HCT116 (cell line): ENCODE measurements at regions not wholly inside any gene's neighbourhood (a gene's known extent, or its start where the extent isn't known, plus 50 kb on each side); places are given as distances from the start of the nearest gene placed in this dataset.
A peak's percentile ranks its signal among the peaks of the same experiment; 100 is the strongest.
"Not testable (repeated sequence)": the region's sequence is repeated elsewhere in the genome, so short reads cannot be mapped to it uniquely, and the experiment has no call there.

ENCODE experiments used
- ATAC-seq: fragments of 200-7000 bp; cut with Tn5 transposase; 2 replicates; pipeline ENCODE4 v1.9.1; 2020; ENCODE audit warnings: mild to moderate bottlenecking, moderate library complexity
- BruUV-seq: library from RNA; stranded (reverse); fragments of 400-500 nt; replicated peaks from 2 replicates; lab custom pipeline; 2021; lab: Mats Ljungman, UMichigan
- CTCF ChIA-PET: fragments of 300-600 bp; sonication (Branson Sonifier 250); formaldehyde crosslinking; loops from one replicate; lab custom pipeline; 2021; ENCODE audit warnings: antibody characterized with exemption; lab: Charles Lee
- POLR2A ChIA-PET: fragments of 300-600, 350-600 bp; sonication (Branson Sonifier 250); formaldehyde crosslinking; loops from one replicate; lab custom pipeline; 2021; ENCODE audit warnings: antibody characterized with exemption; lab: Charles Lee
- RAD21 ChIA-PET, 2 experiments: fragments of 300-600 bp; sonication (Branson Sonifier 250); formaldehyde crosslinking; loops; one replicate each; lab custom pipeline; 2023; ENCODE audit warnings: low total read pairs in 2 of 2; ENCODE audit not compliant: uncharacterized antibody in 2 of 2, unreplicated experiment in 2 of 2, low non-redundant PET in 1 of 2; lab: Charles Lee
- DNase-seq: peaks from one replicate; pipeline ENCODE4 v3.0.0-alpha.2; 2010; ENCODE audit warnings: low read depth, low spot score
- H2AFZ ChIP-seq: fragments of 200-600 bp; shearing (Covaris generic), sonication (generic); 2 replicates; pipeline ENCODE4 v1.6.1; 2017; ENCODE audit warnings: low read depth, mixed run types, mixed read lengths, antibody characterized with exemption, low read length; ENCODE audit not compliant: poor library complexity, severe bottlenecking
- H3K27ac ChIP-seq: 2 replicates; pipeline ENCODE4 v1.5.1; 2012; ENCODE audit warnings: low read depth, low read length
- H3K27me3 ChIP-seq: fragments of 200-600 bp; sonication (generic); 2 replicates; pipeline ENCODE4 v1.6.1; 2016; ENCODE audit warnings: mixed run types, low read length, mixed read lengths; ENCODE audit not compliant: insufficient read depth
- H3K36me3 ChIP-seq, 2 experiments: fragments of 200-500 bp in 1 of 2; fragments of 200-600 bp in 1 of 2; sonication (Bioruptor generic) in 1 of 2; sonication (generic) in 1 of 2; 2 replicates each; pipeline versions ENCODE4 v1.5.1 to v1.6.1; 2014 to 2016; ENCODE audit warnings: low read length in 2 of 2, inconsistent platforms in 1 of 2, mixed read lengths in 1 of 2, mixed run types in 1 of 2; ENCODE audit not compliant: insufficient read depth in 2 of 2, control insufficient read depth in 1 of 2
- H3K4me1 ChIP-seq, 2 experiments: fragments of 200-600 bp in 1 of 2; sonication (generic) in 1 of 2; 2 replicates each; pipeline versions ENCODE4 v1.5.1 to v1.6.1; 2012 to 2017; ENCODE audit warnings: low read length in 2 of 2, inconsistent platforms in 1 of 2, mild to moderate bottlenecking in 1 of 2, mixed read lengths in 1 of 2, mixed run types in 1 of 2, moderate library complexity in 1 of 2; ENCODE audit not compliant: insufficient read depth in 2 of 2, control insufficient read depth in 1 of 2
- H3K4me2 ChIP-seq: fragments of 200-600 bp; sonication (generic); 2 replicates; pipeline ENCODE4 v1.6.1; 2017; ENCODE audit warnings: mixed run types, low read length, mixed read lengths
- H3K4me3 ChIP-seq, 2 experiments: fragments of 200-600 bp in 1 of 2; sonication (generic) in 1 of 2; replicated peaks in 1 of 2; 2 replicates each; pipeline ENCODE4 v1.5.1; 2011 to 2016; ENCODE audit warnings: low read length in 2 of 2, control low read depth in 1 of 2, low read depth in 1 of 2, mild to moderate bottlenecking in 1 of 2, mixed read lengths in 1 of 2, mixed run types in 1 of 2
- H3K79me2 ChIP-seq: fragments of 200-600 bp; sonication (generic); 2 replicates; pipeline ENCODE4 v1.6.1; 2017; ENCODE audit warnings: mild to moderate bottlenecking, mixed run types, low read length, moderate library complexity, mixed read lengths; ENCODE audit not compliant: insufficient read depth
- H3K9ac ChIP-seq: fragments of 200-600 bp; sonication (generic); 2 replicates; pipeline ENCODE4 v1.6.1; 2016; ENCODE audit warnings: low read length, mixed read lengths
- H3K9me2 ChIP-seq: fragments of 200-600 bp; sonication (generic), shearing (Covaris generic); 2 replicates; pipeline ENCODE4 v1.6.1; 2017; ENCODE audit warnings: mixed run types, mild to moderate bottlenecking, moderate library complexity; ENCODE audit not compliant: insufficient read depth
- H3K9me3 ChIP-seq, 2 experiments: fragments of 200-500 bp in 1 of 2; fragments of 200-600 bp in 1 of 2; sonication (Bioruptor generic) in 1 of 2; sonication (generic) in 1 of 2; 2 replicates each; pipeline ENCODE4 v1.6.1; 2014 to 2017; ENCODE audit warnings: low read length in 2 of 2, mixed read lengths in 2 of 2, inconsistent platforms in 1 of 2, low read depth in 1 of 2, mild to moderate bottlenecking in 1 of 2, mixed run types in 1 of 2, moderate library complexity in 1 of 2; ENCODE audit not compliant: control insufficient read depth in 1 of 2, insufficient read depth in 1 of 2
- H4K20me1 ChIP-seq: fragments of 200-600 bp; sonication (generic), shearing (Covaris generic); 2 replicates; pipeline ENCODE4 v1.6.1; 2017; ENCODE audit warnings: mixed run types, mild to moderate bottlenecking, moderate library complexity; ENCODE audit not compliant: insufficient read depth
- CEBPB ChIP-seq: IDR thresholded peaks from 2 replicates; pipeline ENCODE4 v1.6.1; 2012; ENCODE audit warnings: low read depth
- EGR1 ChIP-seq: IDR thresholded peaks from 2 replicates; pipeline ENCODE4 v1.6.1; 2012; ENCODE audit warnings: low read depth
- ELF1 ChIP-seq: IDR thresholded peaks from 2 replicates; pipeline ENCODE4 v1.6.1; 2012; ENCODE audit warnings: low read depth, borderline replicate concordance
- EZH2 ChIP-seq: fragments of 200-600 bp; sonication (generic); IDR thresholded peaks from 2 replicates; pipeline ENCODE4 v1.6.1; 2017; ENCODE audit warnings: antibody characterized with exemption, mixed run types
- EZH2phosphoT487 ChIP-seq: fragments of 200-600 bp; IDR thresholded peaks from 2 replicates; pipeline ENCODE4 v1.6.1; 2018; ENCODE audit warnings: antibody characterized with exemption, borderline replicate concordance
- POLR2A ChIP-seq: IDR thresholded peaks from 2 replicates; pipeline ENCODE4 v1.7.0; 2011; ENCODE audit warnings: borderline replicate concordance; ENCODE audit not compliant: insufficient read depth, insufficient read length; ENCODE audit errors: extremely low read depth
- POLR2AphosphoS5 ChIP-seq: IDR thresholded peaks from 2 replicates; pipeline ENCODE4 v1.6.1; 2011; ENCODE audit warnings: mild to moderate bottlenecking, low read depth, low read length, moderate library complexity
- SIN3A ChIP-seq: IDR thresholded peaks from 2 replicates; pipeline ENCODE4 v1.6.1; 2012; ENCODE audit warnings: low read depth
- SP1 ChIP-seq: IDR thresholded peaks from 2 replicates; pipeline ENCODE4 v1.6.1; 2012; ENCODE audit warnings: low read depth
- SRF ChIP-seq: IDR thresholded peaks from 2 replicates; pipeline ENCODE4 v1.6.1; 2012; ENCODE audit warnings: low read depth
- ZFX ChIP-seq: fragments of 450-650 bp; IDR thresholded peaks from 2 replicates; pipeline ENCODE4 v1.6.1; 2017
- ZNF274 ChIP-seq: fragments of 200-500 bp; sonication (Bioruptor generic); IDR thresholded peaks from 2 replicates; pipeline ENCODE4 v1.6.1; 2014; ENCODE audit warnings: mild to moderate bottlenecking, low read depth, low read length, inconsistent platforms
- intact Hi-C: fragments of 100-400 bp; cut with micrococcal nuclease; formaldehyde crosslinking; loops from 2 replicates; pipeline ENCODE4 v1.10.0; 2022
- TF ChIP-seq, protein P1 (sequence below), 3 experiments: fragments of 200-600 bp in 1 of 3; sonication (generic) in 1 of 3; IDR thresholded peaks in 2 of 3; conservative IDR thresholded peaks in 1 of 3; 2 replicates each; pipeline ENCODE4 v1.5.1; 2012 to 2017; ENCODE audit warnings: low read depth in 2 of 3, low read length in 2 of 3, antibody characterized with exemption in 1 of 3, borderline replicate concordance in 1 of 3, control low read depth in 1 of 3, mild to moderate bottlenecking in 1 of 3, mixed read lengths in 1 of 3, mixed run types in 1 of 3, moderate library complexity in 1 of 3; ENCODE audit not compliant: insufficient read depth in 1 of 3
- TF ChIP-seq, protein P2 (sequence below): IDR thresholded peaks from 2 replicates; pipeline ENCODE4 v1.6.1; 2012

DNA sequence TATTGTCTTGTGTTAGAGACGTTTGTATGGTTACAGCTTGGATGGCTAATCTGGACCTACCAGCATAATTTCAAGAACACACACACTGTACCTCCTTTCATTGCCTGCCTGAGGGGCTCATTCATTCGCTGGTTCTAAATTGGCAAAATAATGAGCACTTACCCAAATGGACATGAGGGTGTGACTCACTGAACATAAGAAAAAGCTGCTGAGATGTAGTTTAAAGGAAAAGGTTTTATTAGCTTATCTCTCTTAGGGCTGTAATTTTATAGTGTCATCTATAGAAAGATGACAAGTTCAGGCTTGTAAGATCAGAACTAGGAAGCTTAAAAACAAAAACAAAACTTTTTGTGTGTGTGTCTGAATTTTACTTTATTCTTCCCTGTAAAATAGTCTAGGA, 120.7 kb upstream of the WNT7A start:
- POLR2A ChIA-PET: no interaction called here
- H3K4me3 ChIP-seq: no peak overlapping the region
- RAD21 ChIA-PET: no interaction called here
- no peaks in the 10 kb centered on the region for H3K9me2 ChIP-seq
- no peaks in the 10 kb centered on the region for H4K20me1 ChIP-seq
- intact Hi-C loops: no loop called here
- H3K36me3 ChIP-seq: no peaks in the 10 kb centered on the region
- H3K9me3 ChIP-seq: no peaks in the 10 kb centered on the region
- no peak overlapping the region for H3K9ac ChIP-seq
- peak overlapping the region; percentile 44 for H3K4me2 ChIP-seq
- ATAC-seq (no peak), DNase-seq (no peak)
- H3K27ac ChIP-seq: no peak overlapping the region
- TF ChIP-seq ZFX: no peak
- TF ChIP-seq SRF: no peak
- peaks cover 0 to 9% of the 10 kb centered on the region in 2 experiments; a peak in 2 of 4 replicates for H3K4me1 ChIP-seq
- peak overlapping the region; percentile 83 for H2AFZ ChIP-seq
- no peaks in the 10 kb centered on the region for H3K27me3 ChIP-seq
- CTCF ChIA-PET: no interaction called here
- no peaks in the 10 kb centered on the region for H3K79me2 ChIP-seq
- no TSS peak for BruUV-seq

DNA sequence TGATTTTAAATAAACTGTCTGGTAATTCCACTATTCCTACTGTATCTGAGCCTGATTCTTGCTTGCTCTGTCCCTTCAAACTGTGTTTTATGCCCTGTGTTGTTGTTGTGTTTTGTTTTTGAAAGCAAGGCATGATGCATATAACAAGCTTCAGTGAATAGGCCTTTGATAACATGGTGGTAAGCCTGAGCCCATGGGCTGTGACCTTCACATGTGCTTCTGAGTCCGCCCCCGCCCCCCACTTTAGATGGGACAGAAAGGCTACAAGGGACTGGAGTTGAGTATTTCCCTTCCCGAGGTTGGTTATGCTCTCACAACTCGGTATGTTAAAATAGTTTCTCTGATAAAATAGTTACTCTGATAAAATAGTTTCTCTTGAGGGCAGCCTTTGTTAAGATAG, 119.0 kb upstream of the WNT7A start:
- Histone ChIP-seq H3K4me3 (no peak overlapping the region), H2AFZ (no peak overlapping the region), H3K36me3 (no peaks in the 10 kb centered on the region)
- BruUV-seq: no TSS peak
- TF ChIP-seq SP1: no peak
- TF ChIP-seq, protein P1, sequence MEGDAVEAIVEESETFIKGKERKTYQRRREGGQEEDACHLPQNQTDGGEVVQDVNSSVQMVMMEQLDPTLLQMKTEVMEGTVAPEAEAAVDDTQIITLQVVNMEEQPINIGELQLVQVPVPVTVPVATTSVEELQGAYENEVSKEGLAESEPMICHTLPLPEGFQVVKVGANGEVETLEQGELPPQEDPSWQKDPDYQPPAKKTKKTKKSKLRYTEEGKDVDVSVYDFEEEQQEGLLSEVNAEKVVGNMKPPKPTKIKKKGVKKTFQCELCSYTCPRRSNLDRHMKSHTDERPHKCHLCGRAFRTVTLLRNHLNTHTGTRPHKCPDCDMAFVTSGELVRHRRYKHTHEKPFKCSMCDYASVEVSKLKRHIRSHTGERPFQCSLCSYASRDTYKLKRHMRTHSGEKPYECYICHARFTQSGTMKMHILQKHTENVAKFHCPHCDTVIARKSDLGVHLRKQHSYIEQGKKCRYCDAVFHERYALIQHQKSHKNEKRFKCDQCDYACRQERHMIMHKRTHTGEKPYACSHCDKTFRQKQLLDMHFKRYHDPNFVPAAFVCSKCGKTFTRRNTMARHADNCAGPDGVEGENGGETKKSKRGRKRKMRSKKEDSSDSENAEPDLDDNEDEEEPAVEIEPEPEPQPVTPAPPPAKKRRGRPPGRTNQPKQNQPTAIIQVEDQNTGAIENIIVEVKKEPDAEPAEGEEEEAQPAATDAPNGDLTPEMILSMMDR (IDR thresholded peaks at IDR 0.05 in 2 of 3, conservative IDR thresholded peaks at IDR 0.05 in 1 of 3; ENCODE audit: borderline replicate concordance in 1 of 3, insufficient read depth in 1 of 3, low read depth in 2 of 3, low read length in 2 of 3): no peak
- no peak for TF ChIP-seq SIN3A
- TF ChIP-seq EZH2phosphoT487: no peak
- no peak for TF ChIP-seq EGR1
- TF ChIP-seq POLR2A: no peak
- no peak for TF ChIP-seq POLR2AphosphoS5
- no peak for TF ChIP-seq EZH2
- TF ChIP-seq ELF1: no peak
- TF ChIP-seq, protein P2, sequence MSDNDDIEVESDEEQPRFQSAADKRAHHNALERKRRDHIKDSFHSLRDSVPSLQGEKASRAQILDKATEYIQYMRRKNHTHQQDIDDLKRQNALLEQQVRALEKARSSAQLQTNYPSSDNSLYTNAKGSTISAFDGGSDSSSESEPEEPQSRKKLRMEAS: no peak
- no peak for TF ChIP-seq ZNF274
- TF ChIP-seq CEBPB: no peak
- TF ChIP-seq, all 23 proteins: peak for 0
- no peaks in the 10 kb centered on the region for H3K9me2 ChIP-seq
- ATAC-seq (no peak), DNase-seq (no peak)
- H3K4me2 ChIP-seq: no peak overlapping the region
- no peak overlapping the region for H3K9ac ChIP-seq
- RAD21 ChIA-PET: no interaction called here
- intact Hi-C loops: no loop called here
- POLR2A ChIA-PET: no interaction called here
- no peaks in the 10 kb centered on the region for H4K20me1 ChIP-seq
- peaks cover 0 to 9% of the 10 kb centered on the region in 2 experiments; a peak in 2 of 4 replicates for H3K4me1 ChIP-seq
- no peak overlapping the region for H3K27ac ChIP-seq
- CTCF ChIA-PET: no interaction called here
- no peaks in the 10 kb centered on the region for H3K9me3 ChIP-seq
- no peaks in the 10 kb centered on the region for H3K79me2 ChIP-seq
- H3K27me3 ChIP-seq: no peaks in the 10 kb centered on the region

DNA sequence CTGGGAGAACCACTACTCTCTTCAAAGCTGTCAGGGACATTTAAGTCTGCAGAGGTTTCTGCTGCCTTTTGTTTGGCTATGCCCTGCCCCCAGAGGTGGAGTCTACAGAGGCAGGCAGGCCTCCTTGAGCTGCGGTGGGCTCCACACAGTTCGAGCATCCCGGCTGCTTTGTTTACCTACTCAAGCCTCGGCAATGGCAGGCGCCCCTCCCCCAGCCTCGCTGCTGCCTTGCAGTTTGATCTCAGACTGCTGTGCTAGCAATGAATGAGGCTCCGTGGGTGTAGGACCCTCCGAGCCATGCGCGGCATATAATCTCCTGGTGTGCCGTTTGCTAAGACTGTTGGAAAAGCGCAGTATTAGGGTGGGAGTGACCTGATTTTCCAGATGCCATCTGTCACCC, 115.3 kb upstream of the WNT7A start:
- H3K4me2 ChIP-seq, intact Hi-C loops, DNase-seq, POLR2A ChIA-PET, H2AFZ ChIP-seq, CTCF ChIA-PET, H3K9ac ChIP-seq, H3K4me3 ChIP-seq, RAD21 ChIA-PET, H3K79me2 ChIP-seq, BruUV-seq, ATAC-seq, H3K27ac ChIP-seq, H3K36me3 ChIP-seq, H3K9me3 ChIP-seq, H3K27me3 ChIP-seq, H3K4me1 ChIP-seq, H4K20me1 ChIP-seq, H3K9me2 ChIP-seq: not testable (repeated sequence)
